ENCODE measurements at regions not wholly inside any gene's neighbourhood (a gene's known extent, or its start where the extent isn't known, plus 50 kb on each side); places are given as distances from the start of the nearest gene placed in this dataset.

DNA sequence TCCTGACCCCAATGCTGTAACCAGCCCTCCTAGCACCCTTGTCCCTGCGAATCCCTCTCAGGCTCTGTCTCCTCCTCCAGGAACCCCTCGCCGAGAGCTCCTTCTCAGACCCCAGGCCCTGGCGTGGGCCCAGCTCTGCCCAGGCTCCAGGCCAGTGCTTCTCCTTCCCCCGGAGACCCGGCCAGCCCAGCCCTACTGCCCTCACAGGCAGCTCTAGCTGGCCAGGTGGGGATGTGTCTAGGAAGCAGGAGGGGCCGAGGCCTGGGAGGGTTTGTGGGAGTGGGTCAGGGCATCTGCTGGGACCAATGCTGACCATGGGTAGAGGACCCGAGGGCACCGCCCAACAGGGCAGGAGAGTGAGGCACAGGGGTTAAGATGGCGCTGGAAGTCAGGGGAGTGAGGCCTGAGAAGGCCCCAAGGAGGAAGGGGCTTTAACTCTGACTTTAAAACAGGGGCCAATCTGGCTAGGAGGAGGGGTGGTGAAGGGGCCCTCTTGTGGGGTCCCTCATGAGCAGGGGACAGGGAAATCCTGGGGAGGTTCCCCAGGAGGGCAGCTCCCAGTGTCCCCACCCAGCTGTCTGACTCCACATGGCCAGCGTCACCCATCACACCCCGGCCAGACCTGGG lies 64.7 kb upstream of the NKX1-1 start:
- TF ChIP-seq, protein P1, sequence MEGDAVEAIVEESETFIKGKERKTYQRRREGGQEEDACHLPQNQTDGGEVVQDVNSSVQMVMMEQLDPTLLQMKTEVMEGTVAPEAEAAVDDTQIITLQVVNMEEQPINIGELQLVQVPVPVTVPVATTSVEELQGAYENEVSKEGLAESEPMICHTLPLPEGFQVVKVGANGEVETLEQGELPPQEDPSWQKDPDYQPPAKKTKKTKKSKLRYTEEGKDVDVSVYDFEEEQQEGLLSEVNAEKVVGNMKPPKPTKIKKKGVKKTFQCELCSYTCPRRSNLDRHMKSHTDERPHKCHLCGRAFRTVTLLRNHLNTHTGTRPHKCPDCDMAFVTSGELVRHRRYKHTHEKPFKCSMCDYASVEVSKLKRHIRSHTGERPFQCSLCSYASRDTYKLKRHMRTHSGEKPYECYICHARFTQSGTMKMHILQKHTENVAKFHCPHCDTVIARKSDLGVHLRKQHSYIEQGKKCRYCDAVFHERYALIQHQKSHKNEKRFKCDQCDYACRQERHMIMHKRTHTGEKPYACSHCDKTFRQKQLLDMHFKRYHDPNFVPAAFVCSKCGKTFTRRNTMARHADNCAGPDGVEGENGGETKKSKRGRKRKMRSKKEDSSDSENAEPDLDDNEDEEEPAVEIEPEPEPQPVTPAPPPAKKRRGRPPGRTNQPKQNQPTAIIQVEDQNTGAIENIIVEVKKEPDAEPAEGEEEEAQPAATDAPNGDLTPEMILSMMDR (IDR thresholded peaks at IDR 0.05; ENCODE audit: low read length) = no peak
- TF ChIP-seq EZH2 (IDR thresholded peaks at IDR 0.05; ENCODE audit: borderline replicate concordance, low read length) = no peak
